DOHH2 (cell line): ENCODE measurements at regions not wholly inside any gene's neighbourhood (a gene's known extent, or its start where the extent isn't known, plus 50 kb on each side); places are given as distances from the start of the nearest gene placed in this dataset.

Source experiments
- H3F3A ChIP-seq: fragments of 200-600 bp; sonication (generic), shearing (Covaris generic); 2 replicates; pipeline ENCODE4 v1.6.0; 2016; ENCODE audit warnings: antibody characterized with exemption, mild to moderate bottlenecking; ENCODE audit not compliant: control insufficient read depth, insufficient read depth
- H3K27ac ChIP-seq: fragments of 200-600 bp; sonication (generic); 2 replicates; pipeline ENCODE4 v1.5.1; 2014; ENCODE audit warnings: low read depth, mild to moderate bottlenecking, low read length, moderate library complexity
- H3K27me3 ChIP-seq: fragments of 200-600 bp; sonication (generic); 2 replicates; pipeline ENCODE4 v1.6.1; 2014; ENCODE audit warnings: mild to moderate bottlenecking, low read length, mixed read lengths; ENCODE audit not compliant: control insufficient read depth
- H3K36me3 ChIP-seq: fragments of 200-600 bp; sonication (generic); 2 replicates; pipeline ENCODE4 v1.6.1; 2014; ENCODE audit warnings: mild to moderate bottlenecking, low read length, moderate library complexity, mixed read lengths; ENCODE audit not compliant: control insufficient read depth
- H3K4me1 ChIP-seq: fragments of 200-600 bp; sonication (generic); 2 replicates; pipeline ENCODE4 v1.6.1; 2014; ENCODE audit warnings: mild to moderate bottlenecking, low read length, mixed read lengths; ENCODE audit not compliant: control insufficient read depth
- H3K4me2 ChIP-seq: fragments of 200-600 bp; sonication (generic); 2 replicates; pipeline ENCODE4 v1.6.0; 2014; ENCODE audit warnings: mild to moderate bottlenecking, low read length, moderate library complexity
- H3K4me3 ChIP-seq: fragments of 200-600 bp; sonication (generic); 2 replicates; pipeline ENCODE4 v1.5.1; 2014; ENCODE audit warnings: mild to moderate bottlenecking, low read length, mixed read lengths
- H3K79me2 ChIP-seq: fragments of 200-600 bp; sonication (generic); 2 replicates; pipeline ENCODE4 v1.6.1; 2014; ENCODE audit warnings: mild to moderate bottlenecking, low read length, mixed read lengths; ENCODE audit not compliant: control insufficient read depth
- H3K9me2 ChIP-seq: fragments of 200-600 bp; sonication (generic); replicated peaks from 2 replicates; pipeline ENCODE4 v1.6.1; 2014; ENCODE audit warnings: mild to moderate bottlenecking, low read length, mixed read lengths; ENCODE audit not compliant: control insufficient read depth
- H3K9me3 ChIP-seq: fragments of 200-600 bp; sonication (generic); 2 replicates; pipeline ENCODE4 v1.6.1; 2014; ENCODE audit warnings: antibody characterized with exemption, low read length, mixed read lengths; ENCODE audit not compliant: control insufficient read depth, insufficient read depth
- H4K20me1 ChIP-seq: fragments of 200-600 bp; sonication (generic); 2 replicates; pipeline ENCODE4 v1.6.0; 2014; ENCODE audit warnings: low read depth, mild to moderate bottlenecking, antibody characterized with exemption, low read length, moderate library complexity; ENCODE audit not compliant: control insufficient read depth, insufficient read depth
- EZH2phosphoT487 ChIP-seq: fragments of 200-600 bp; sonication (generic); IDR thresholded peaks from 2 replicates; pipeline ENCODE4 v1.6.1; 2017; ENCODE audit warnings: borderline replicate concordance, mild to moderate bottlenecking, antibody characterized with exemption, low read length, moderate library complexity, mixed read lengths
- TF ChIP-seq, protein P1 (sequence below): fragments of 200-600 bp; sonication (generic); IDR thresholded peaks from one replicate; pipeline ENCODE4 v1.5.1; 2014; ENCODE audit warnings: antibody characterized with exemption, mild to moderate bottlenecking, low read depth, low read length; ENCODE audit not compliant: poor library complexity, severe bottlenecking

DNA sequence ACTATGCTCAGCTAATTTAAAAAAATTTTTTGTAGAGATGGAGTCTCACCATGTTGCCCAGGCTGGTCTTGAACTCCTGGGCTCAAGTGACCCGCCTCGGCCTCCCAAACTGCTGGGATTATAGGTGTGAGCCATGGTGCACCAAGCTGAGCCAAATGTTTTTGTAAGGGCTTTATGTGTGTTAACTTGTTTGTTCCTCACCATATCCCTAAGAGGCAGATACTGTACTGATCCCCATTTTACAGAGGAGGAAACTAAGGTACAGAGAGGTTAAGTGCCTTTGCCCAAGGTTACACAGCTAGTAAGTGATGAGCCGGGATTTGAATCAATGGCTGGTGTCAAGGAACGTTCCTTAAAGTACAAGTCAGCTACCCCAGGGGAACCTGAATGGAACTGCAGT is 85.3 kb upstream of the KLF7 start:
- no peak overlapping the region for H3K27ac ChIP-seq

DNA sequence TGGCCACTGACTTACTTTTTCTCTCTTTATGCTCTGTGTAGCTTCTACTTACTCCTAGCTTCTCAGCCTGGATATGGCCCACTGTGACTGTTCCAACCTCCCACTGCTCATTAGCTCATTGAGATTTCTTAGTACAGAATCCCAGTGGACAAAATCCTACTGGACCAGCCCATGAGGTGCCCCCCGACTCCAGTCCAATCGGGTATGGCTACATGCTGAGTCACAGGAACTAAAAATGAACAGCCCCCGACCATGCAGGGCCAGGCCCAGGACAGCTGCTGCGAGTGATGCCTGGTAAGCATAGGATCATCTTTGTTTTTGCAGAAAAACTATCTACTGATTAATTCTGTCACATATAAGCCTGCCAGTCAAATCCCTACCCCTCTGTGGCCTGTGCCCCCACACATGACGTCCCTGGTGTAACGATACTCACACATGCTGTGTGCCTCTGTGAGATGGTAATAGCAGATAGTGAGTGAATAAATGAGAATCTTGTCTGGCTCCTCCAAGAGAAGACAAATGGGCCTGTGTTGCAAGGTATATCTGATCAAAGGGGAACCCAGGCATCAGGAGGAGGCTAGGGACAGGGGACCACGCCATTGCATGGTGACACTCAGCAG is 85.9 kb upstream of the KLF7 start:
- no peaks in the 10 kb centered on the region for H3K9me3 ChIP-seq
- H3K4me2 ChIP-seq, result no peak overlapping the region
- no peaks in the 10 kb centered on the region for H3K9me2 ChIP-seq
- peaks cover 9% of the 10 kb centered on the region for H3K4me1 ChIP-seq
- no peaks in the 10 kb centered on the region for H3F3A ChIP-seq
- TF ChIP-seq, protein P1, sequence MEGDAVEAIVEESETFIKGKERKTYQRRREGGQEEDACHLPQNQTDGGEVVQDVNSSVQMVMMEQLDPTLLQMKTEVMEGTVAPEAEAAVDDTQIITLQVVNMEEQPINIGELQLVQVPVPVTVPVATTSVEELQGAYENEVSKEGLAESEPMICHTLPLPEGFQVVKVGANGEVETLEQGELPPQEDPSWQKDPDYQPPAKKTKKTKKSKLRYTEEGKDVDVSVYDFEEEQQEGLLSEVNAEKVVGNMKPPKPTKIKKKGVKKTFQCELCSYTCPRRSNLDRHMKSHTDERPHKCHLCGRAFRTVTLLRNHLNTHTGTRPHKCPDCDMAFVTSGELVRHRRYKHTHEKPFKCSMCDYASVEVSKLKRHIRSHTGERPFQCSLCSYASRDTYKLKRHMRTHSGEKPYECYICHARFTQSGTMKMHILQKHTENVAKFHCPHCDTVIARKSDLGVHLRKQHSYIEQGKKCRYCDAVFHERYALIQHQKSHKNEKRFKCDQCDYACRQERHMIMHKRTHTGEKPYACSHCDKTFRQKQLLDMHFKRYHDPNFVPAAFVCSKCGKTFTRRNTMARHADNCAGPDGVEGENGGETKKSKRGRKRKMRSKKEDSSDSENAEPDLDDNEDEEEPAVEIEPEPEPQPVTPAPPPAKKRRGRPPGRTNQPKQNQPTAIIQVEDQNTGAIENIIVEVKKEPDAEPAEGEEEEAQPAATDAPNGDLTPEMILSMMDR, result no peak
- TF ChIP-seq EZH2phosphoT487, result no peak
- H3K79me2 ChIP-seq, result no peaks in the 10 kb centered on the region
- H3K27ac ChIP-seq, result no peak overlapping the region
- no peak overlapping the region for H3K4me3 ChIP-seq
- H4K20me1 ChIP-seq, result no peaks in the 10 kb centered on the region
- no peaks in the 10 kb centered on the region for H3K36me3 ChIP-seq
- peaks cover 29% of the 10 kb centered on the region for H3K27me3 ChIP-seq

More for the DNA sequence above, 85.3 kb upstream of the KLF7 start:
- H3K4me2 ChIP-seq, result no peak overlapping the region
- H3K4me3 ChIP-seq, result no peak overlapping the region
- no peaks in the 10 kb centered on the region for H3K9me2 ChIP-seq
- H4K20me1 ChIP-seq, result no peaks in the 10 kb centered on the region
- H3K4me1 ChIP-seq, result peaks cover 9% of the 10 kb centered on the region
- no peaks in the 10 kb centered on the region for H3K9me3 ChIP-seq
- no peaks in the 10 kb centered on the region for H3K36me3 ChIP-seq
- peaks cover 29% of the 10 kb centered on the region for H3K27me3 ChIP-seq
- no peaks in the 10 kb centered on the region for H3F3A ChIP-seq
- H3K79me2 ChIP-seq, result no peaks in the 10 kb centered on the region
- TF ChIP-seq EZH2phosphoT487, result no peak
- TF ChIP-seq, protein P1, result no peak

DNA sequence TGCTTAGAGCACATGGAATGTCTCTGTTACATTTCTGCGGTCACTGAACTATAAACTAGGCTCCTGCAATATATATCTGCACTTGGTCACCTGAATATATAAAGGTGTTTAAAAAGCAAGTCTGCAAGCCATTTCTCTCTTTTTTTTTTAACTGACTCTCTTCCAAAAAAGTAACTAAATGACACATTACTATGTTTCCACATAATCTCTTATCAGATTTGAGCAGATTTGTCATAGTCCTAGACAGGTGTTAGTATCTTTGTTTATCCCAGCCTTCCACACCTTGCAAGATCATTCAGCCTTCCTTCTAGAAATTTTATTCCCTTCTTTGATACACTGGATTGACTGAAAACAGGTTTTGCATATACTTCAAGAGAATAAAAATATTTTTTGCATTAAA is 86.7 kb upstream of the KLF7 start:
- Histone ChIP-seq H3K36me3 (no peaks in the 10 kb centered on the region), H3K27ac (no peak overlapping the region), H3K79me2 (no peaks in the 10 kb centered on the region), H4K20me1 (no peaks in the 10 kb centered on the region), H3K4me2 (no peak overlapping the region), H3K9me2 (no peaks in the 10 kb centered on the region), H3F3A (no peaks in the 10 kb centered on the region), H3K9me3 (no peaks in the 10 kb centered on the region), H3K4me1 (peaks cover 14% of the 10 kb centered on the region), H3K27me3 (peaks cover 33% of the 10 kb centered on the region), H3K4me3 (no peak overlapping the region)
- TF ChIP-seq, protein P1, result no peak
- no peak for TF ChIP-seq EZH2phosphoT487
